Transverse colon (tissue), 4 donors: ENCODE measurements at regions not wholly inside any gene's neighbourhood (a gene's known extent, or its start where the extent isn't known, plus 50 kb on each side); places are given as distances from the start of the nearest gene placed in this dataset.

Experiments used
- DNase-seq: peaks from one replicate; pipeline ENCODE4 v3.0.0-alpha.2; 2019
- H3K27ac ChIP-seq, 4 donors: fragments of 200-600 bp; sonication (generic); 2 replicates each; pipeline ENCODE4 v1.5.1; 2016 to 2018; ENCODE audit warnings: inconsistent platforms in 4 of 4
- H3K27me3 ChIP-seq: fragments of 200-600 bp; sonication (generic); 2 replicates; pipeline ENCODE4 v1.5.1; 2017; ENCODE audit warnings: inconsistent platforms
- H3K36me3 ChIP-seq, 4 donors: fragments of 200-600 bp; sonication (generic); 2 replicates each; pipeline ENCODE4 v1.5.1; 2017 to 2019; ENCODE audit warnings: inconsistent platforms in 4 of 4
- H3K4me1 ChIP-seq, 4 donors: fragments of 200-600 bp; sonication (generic); 2 replicates each; pipeline ENCODE4 v1.5.1; 2017 to 2020; ENCODE audit warnings: inconsistent platforms in 4 of 4
- H3K4me3 ChIP-seq, 4 donors: fragments of 200-600 bp; sonication (generic); 1 replicate in 1 of 4; 2 replicates in 3 of 4; pipeline versions ENCODE4 v1.5.1 to v1.6.1; 2017 to 2019; ENCODE audit warnings: inconsistent platforms in 4 of 4
- H3K9me3 ChIP-seq, 2 donors: fragments of 200-600 bp; sonication (generic); 2 replicates each; pipeline ENCODE4 v1.5.1; 2017 to 2019; ENCODE audit warnings: inconsistent platforms in 2 of 2
- EP300 ChIP-seq: sonication (generic); formaldehyde crosslinking; IDR thresholded peaks from one replicate; pipeline ENCODE4 v1.6.1; 2017; ENCODE audit warnings: antibody characterized with exemption, low read depth
- POLR2A ChIP-seq: fragments of 450-650 bp; IDR thresholded peaks from one replicate; pipeline ENCODE4 v1.6.1; 2016; ENCODE audit warnings: antibody characterized with exemption, mild to moderate bottlenecking, moderate library complexity
- POLR2AphosphoS5 ChIP-seq, 3 donors: sonication (generic); formaldehyde crosslinking; IDR thresholded peaks; one replicate each; pipeline ENCODE4 v1.6.1; 2016; ENCODE audit warnings: antibody characterized with exemption in 3 of 3
- WGBS, 2 donors: methylation state at CpG; one replicate each; pipeline ENCODE4 v1.1.5; 2018; ENCODE audit warnings: low coverage in 1 of 2; 5-methylcytosine and 5-hydroxymethylcytosine counted together
- in situ Hi-C, 4 donors: fragments of 200-750 bp; cut with MboI; loops; one replicate each; pipeline versions ENCODE4 v1.15.0 to v1.15.1; 2017; ENCODE audit warnings: low sequenced_read_pairs in 3 of 4, low pct_ligation_motif_present in 1 of 4, low pct_unique_long_range_greater_than_20kb in 1 of 4
- intact Hi-C: fragments of 100-400 bp; cut with DNase I; formaldehyde crosslinking; loops from one replicate; pipeline ENCODE4 v1.15.1; 2023; ENCODE audit warnings: low total_unique reads
- TF ChIP-seq, protein P1 (sequence below), 5 experiments: fragments of 200-600 bp in 3 of 5; fragments of 450-650 bp in 2 of 5; sonication (generic) in 3 of 5; IDR thresholded peaks; 1 replicate in 2 of 5; 2 replicates in 3 of 5; pipeline ENCODE4 v1.5.1; 2016 to 2017; ENCODE audit warnings: antibody characterized with exemption in 5 of 5, inconsistent platforms in 3 of 5, mild to moderate bottlenecking in 2 of 5, moderate library complexity in 1 of 5

DNA sequence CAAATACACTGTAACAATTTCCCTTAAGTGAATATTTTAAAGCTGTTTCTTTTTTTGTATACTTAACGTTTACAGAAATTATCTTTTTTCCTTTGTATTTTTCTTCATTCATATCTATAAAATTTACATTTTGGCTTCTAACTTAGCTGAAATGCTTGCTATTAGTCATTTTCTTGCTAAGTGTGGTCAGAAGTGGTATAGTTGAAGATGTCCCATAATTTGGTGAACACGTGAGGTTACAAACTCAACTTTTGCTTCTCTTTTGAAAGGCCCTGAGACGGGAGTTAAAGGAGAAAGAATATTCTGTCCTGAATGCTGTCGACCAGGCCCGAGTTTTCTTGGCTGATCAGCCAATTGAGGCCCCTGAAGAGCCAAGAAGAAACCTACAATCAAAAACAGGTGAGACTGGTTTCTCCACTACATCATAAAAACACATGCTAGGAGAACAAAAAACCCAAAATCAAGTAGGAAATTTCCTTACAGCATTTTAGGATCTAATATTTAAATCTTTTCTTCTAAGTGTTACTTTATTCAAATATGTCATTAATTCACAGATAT, 445.0 kb downstream of the UTRN start:
- in situ Hi-C loops = no loop called here

DNA sequence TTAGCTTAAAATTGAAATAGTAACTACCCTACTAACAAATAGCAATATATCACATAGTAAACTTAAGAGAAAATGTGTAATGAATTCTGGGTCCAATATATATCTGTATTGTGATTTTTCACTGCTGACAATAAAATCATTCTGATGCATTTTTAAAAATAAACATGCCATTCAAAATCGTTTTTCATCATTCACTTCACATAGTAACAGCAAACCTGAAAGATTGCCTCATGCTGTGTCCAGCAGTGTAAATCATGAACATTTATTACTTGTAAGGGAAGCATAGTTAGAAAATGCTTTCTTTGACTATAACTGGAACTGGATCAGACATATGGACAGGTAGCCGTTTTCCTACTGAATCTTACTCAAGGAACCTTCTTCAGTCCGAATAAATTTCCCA, 446.1 kb downstream of the UTRN start:
- Histone ChIP-seq H3K27me3 (no peaks in the 10 kb centered on the region), H3K4me3 (no peak overlapping the region), H3K4me1 (peaks cover 0 to 13% (median 0%) of the 10 kb centered on the region in 4 donors), H3K36me3 (peaks cover 0 to 8% (median 4%) of the 10 kb centered on the region in 4 donors), H3K27ac (no peak overlapping the region), H3K9me3 (no peaks in the 10 kb centered on the region)
- intact Hi-C loops = no loop called here
- 75 to 79% methylated on average over 3 of the region's 3 CpGs for WGBS, 2 donors
- in situ Hi-C loops = no loop called here
- DNase-seq = no peak
- TF ChIP-seq EP300 (no peak), POLR2A (no peak)

More for the DNA sequence above, 445.0 kb downstream of the UTRN start:
- no peaks in the 10 kb centered on the region for H3K9me3 ChIP-seq
- WGBS, 2 donors = 54 to 62% methylated on average over 5 of the region's 5 CpGs
- intact Hi-C loops = no loop called here
- DNase-seq = no peak
- peaks cover 0 to 8% (median 4%) of the 10 kb centered on the region in 4 donors for H3K36me3 ChIP-seq
- H3K27ac ChIP-seq = no peak overlapping the region
- no peak overlapping the region for H3K4me3 ChIP-seq
- TF ChIP-seq, protein P1, sequence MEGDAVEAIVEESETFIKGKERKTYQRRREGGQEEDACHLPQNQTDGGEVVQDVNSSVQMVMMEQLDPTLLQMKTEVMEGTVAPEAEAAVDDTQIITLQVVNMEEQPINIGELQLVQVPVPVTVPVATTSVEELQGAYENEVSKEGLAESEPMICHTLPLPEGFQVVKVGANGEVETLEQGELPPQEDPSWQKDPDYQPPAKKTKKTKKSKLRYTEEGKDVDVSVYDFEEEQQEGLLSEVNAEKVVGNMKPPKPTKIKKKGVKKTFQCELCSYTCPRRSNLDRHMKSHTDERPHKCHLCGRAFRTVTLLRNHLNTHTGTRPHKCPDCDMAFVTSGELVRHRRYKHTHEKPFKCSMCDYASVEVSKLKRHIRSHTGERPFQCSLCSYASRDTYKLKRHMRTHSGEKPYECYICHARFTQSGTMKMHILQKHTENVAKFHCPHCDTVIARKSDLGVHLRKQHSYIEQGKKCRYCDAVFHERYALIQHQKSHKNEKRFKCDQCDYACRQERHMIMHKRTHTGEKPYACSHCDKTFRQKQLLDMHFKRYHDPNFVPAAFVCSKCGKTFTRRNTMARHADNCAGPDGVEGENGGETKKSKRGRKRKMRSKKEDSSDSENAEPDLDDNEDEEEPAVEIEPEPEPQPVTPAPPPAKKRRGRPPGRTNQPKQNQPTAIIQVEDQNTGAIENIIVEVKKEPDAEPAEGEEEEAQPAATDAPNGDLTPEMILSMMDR (IDR thresholded peaks at IDR 0.05) = no peak
- TF ChIP-seq POLR2A = no peak
- no peak for TF ChIP-seq POLR2AphosphoS5 (IDR thresholded peaks at IDR 0.05)
- TF ChIP-seq EP300 = no peak
- H3K4me1 ChIP-seq = peaks cover 0 to 19% (median 0%) of the 10 kb centered on the region in 4 donors
- no peaks in the 10 kb centered on the region for H3K27me3 ChIP-seq

DNA sequence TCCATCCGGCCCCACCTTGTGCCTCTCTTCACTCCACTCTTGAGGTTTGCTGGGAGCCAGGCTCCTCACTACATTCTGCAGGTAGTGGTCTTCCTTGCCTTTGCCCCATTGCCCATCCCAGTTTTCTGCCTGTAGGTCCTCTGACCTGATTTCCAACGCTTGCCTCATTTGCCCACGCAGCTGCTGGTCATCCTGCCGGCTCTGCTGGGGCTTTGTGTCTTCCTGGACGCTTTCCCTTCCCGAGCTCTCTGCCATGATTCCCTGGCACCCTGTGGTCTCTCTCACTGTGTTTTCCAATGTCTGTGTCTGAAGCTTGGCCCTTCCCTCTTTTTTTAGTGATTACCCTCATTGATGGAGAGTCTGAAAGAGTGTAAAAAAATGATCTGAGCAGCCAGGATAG, 451.6 kb downstream of the UTRN start:
- no peak overlapping the region for H3K4me3 ChIP-seq
- H3K36me3 ChIP-seq = peaks cover 0 to 5% (median under 1%) of the 10 kb centered on the region in 4 donors
- in situ Hi-C loops = no loop called here
- intact Hi-C loops = no loop called here
- 93 to 95% methylated on average over 5 to 6 of the region's 6 CpGs for WGBS, 2 donors
- TF ChIP-seq POLR2AphosphoS5 (IDR thresholded peaks at IDR 0.05) (no peak), EP300 (no peak), POLR2A (no peak)
- TF ChIP-seq, protein P1 (IDR thresholded peaks at IDR 0.05) = no peak
- no peaks in the 10 kb centered on the region for H3K27me3 ChIP-seq
- H3K9me3 ChIP-seq = no peaks in the 10 kb centered on the region
- no peak for DNase-seq
- no peaks in the 10 kb centered on the region for H3K4me1 ChIP-seq
- no peak overlapping the region for H3K27ac ChIP-seq

DNA sequence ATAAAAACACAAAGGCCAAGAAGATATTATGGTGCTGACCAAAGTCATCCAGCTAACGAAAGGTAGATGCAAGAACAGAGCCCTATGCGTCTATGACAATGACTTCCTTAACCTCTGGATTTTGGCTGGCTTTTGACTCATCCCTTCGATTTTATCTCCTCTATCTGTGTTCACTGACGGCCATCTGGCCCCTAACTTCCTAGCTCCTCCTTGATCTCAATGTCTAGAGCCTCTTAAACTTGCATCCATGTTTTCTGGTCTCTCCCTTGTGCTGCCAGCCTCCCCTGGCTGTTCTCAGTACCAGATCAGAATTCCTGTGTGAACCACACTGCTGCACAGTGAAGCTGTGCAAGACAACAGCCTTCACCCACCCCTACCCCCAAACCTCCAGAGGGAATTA, 452.9 kb downstream of the UTRN start:
- Histone ChIP-seq H3K27ac (no peak overlapping the region), H3K27me3 (no peaks in the 10 kb centered on the region), H3K4me1 (no peaks in the 10 kb centered on the region), H3K9me3 (no peaks in the 10 kb centered on the region), H3K36me3 (peaks cover 0 to 2% (median 0%) of the 10 kb centered on the region in 4 donors), H3K4me3 (no peak overlapping the region)
- intact Hi-C loops (no loop called here), in situ Hi-C loops (no loop called here)
- no peak for DNase-seq
- TF ChIP-seq, protein P1 (IDR thresholded peaks at IDR 0.05) = no peak
- no peak for TF ChIP-seq POLR2A
- no peak for TF ChIP-seq POLR2AphosphoS5 (IDR thresholded peaks at IDR 0.05)
- no peak for TF ChIP-seq EP300
- WGBS, 2 donors = 94 to 95% methylated on average over 2 to 4 of the region's 4 CpGs

DNA sequence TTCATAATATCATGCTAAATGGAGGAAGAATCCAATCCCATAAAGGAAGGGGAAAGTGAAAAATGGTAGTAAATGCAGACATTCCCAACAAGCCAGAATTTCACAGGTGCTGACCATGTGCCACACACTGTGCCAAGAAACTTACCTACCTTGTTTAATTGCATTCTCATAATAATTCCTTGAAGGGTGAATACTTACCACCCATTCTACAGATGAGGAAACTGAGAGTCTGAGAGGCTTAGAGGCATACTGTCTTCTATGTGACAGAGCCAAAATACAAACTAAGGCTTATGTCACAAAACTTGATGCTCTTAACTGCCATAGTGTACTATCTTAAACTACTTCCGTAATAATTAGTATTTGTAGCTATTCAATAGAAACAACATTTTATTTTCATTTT, 454.7 kb downstream of the UTRN start:
- Histone ChIP-seq H3K27me3 (no peaks in the 10 kb centered on the region), H3K9me3 (no peaks in the 10 kb centered on the region), H3K4me3 (no peak overlapping the region), H3K36me3 (peaks cover 0 to 4% (median 0%) of the 10 kb centered on the region in 4 donors), H3K4me1 (peaks cover 0 to 4% (median 2%) of the 10 kb centered on the region in 4 donors), H3K27ac (no peak overlapping the region)
- no peak for TF ChIP-seq POLR2A
- no peak for TF ChIP-seq EP300
- TF ChIP-seq, protein P1 (IDR thresholded peaks at IDR 0.05) = no peak
- TF ChIP-seq POLR2AphosphoS5 (IDR thresholded peaks at IDR 0.05) = no peak
- in situ Hi-C loops = no loop called here
- WGBS, 2 donors = 97 to 100% methylated on average over 1 of the region's 1 CpG
- DNase-seq = no peak
- intact Hi-C loops = no loop called here
